ENCODE measurements at regions not wholly inside any gene's neighbourhood (a gene's known extent, or its start where the extent isn't known, plus 50 kb on each side); places are given as distances from the start of the nearest gene placed in this dataset.
"Not testable (repeated sequence)": the region's sequence is repeated elsewhere in the genome, so short reads cannot be mapped to it uniquely, and the experiment has no call there.

DNA sequence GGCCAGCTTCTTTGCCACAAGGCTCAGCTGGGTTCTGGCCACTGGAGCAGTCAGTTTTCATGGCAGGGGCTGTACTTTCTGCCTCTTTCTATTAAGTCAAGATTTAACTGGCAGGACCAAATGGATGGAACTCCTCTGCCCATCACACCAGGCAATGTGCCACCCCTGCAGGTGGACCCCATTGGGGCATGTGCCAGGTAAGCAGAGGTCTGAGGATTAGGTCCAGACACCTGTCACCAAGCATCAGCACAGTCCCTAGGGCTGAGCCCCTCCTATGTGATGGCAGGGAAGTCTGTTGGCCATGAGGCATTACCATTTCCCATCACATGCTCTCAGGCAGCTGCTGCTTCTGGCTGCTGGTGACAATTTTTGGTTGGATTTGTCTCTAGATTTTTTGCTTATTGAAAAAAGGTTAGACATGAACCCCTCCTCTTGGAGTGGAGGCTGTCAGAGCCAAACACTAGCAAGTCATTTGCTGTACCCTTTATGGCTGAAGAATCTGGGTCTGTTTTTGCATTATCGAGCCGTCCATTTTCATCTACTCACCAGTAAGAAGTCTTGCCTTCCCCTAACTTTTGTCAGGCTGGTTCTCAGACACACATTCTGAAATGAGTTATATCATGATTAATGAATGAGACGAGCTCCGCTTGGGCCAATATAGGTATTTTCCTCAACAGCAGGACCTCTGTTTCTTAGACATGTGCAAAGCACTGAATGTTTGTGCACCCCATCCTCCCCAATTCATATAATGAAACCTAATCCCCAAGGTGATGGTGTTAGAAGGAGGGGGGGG, 328.0 kb downstream of the TSN start:
- Histone ChIP-seq H3K36me3 (ENCODE audit: control insufficient read depth, insufficient read depth, low read length) (no peaks in the 10 kb centered on the region), H3K9me3 (replicated peaks; ENCODE audit: control insufficient read depth, low read depth, low read length) (no peaks in the 10 kb centered on the region), H3K4me3 (ENCODE audit: low read length) (no peak overlapping the region), H3K27me3 (ENCODE audit: control insufficient read depth, insufficient read depth, low read length) (no peaks in the 10 kb centered on the region), H3K27ac (ENCODE audit: low read length) (no peak overlapping the region), H3K4me1 (ENCODE audit: control insufficient read depth, insufficient read depth, low read length) (peaks cover 19% of the 10 kb centered on the region)
- peak; percentile 65 for DNase-seq
- no CpG with 5 or more reads among the region's 4 CpGs for WGBS (ENCODE audit: insufficient coverage)

DNA sequence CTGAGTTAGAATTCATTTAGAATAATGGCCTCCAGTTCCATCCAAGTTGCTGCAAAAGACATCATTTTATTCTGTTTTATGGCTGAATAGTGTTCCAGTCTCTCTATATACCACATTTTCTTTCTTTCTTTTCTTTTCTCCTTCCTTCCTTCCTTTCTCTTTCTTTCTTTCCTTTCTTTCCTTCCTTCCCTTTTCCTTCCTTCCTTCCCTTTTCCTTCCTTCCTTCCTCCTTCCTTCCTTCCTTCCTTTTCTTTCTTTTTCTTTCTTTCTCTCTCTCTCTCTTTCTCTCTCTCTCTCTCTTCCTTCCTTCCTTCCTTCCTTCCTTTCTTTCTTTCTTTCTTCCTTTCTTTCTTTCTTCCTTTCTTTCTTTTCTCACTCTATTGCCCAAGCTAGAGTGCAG, 330.2 kb downstream of the TSN start:
- not testable (repeated sequence) for DNase-seq; H3K27me3 ChIP-seq (ENCODE audit: control insufficient read depth, insufficient read depth, low read length); H3K36me3 ChIP-seq (ENCODE audit: control insufficient read depth, insufficient read depth, low read length); H3K4me3 ChIP-seq (ENCODE audit: low read length); H3K27ac ChIP-seq (ENCODE audit: low read length); H3K9me3 ChIP-seq (replicated peaks; ENCODE audit: control insufficient read depth, low read depth, low read length)
- H3K4me1 ChIP-seq (ENCODE audit: control insufficient read depth, insufficient read depth, low read length), result peaks cover 12% of the 10 kb centered on the region

DNA sequence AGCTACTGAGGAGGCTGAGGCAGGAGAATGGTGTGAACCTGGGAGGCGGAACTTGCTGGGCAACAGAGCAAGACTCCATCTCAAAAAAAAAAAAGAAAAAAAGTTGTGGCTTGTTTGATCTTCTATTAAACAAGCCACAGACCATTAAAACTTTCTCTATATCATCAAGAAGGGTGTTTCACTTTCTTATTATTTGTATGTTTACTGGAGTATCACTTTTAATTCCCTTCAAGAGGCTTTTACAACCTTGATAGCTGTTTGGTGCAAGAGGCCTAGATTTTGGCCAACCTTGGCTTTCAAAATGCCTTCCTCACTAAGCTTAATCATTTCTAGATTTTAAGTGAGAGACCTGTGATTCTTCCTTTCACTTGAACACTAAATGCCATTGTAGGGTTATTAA, 339.1 kb downstream of the TSN start:
- WGBS (ENCODE audit: insufficient coverage), result no CpG with 5 or more reads among the region's 1 CpG

DNA sequence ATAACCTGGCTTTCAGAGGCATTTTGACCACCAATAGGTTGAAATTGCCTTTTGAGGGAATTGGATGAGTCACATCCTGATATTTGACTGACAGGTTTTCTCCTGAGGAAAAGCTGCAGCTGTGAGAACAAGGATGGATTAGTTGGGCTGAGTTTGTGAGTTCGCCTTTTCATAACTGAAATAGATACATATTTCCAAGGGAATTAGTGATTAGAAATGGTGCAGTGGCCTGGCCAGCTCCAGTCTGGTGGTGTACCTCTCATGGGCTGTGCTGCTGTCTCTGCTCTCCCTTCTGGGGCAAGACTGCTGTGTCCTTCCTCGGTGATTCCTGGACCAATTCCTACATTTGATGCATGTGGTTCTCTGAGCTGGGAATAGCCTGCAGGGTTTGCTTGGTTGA, 341.3 kb downstream of the TSN start:
- no peak overlapping the region for H3K27ac ChIP-seq (ENCODE audit: low read length)
- H3K27me3 ChIP-seq (ENCODE audit: control insufficient read depth, insufficient read depth, low read length), result no peaks in the 10 kb centered on the region
- no peaks in the 10 kb centered on the region for H3K9me3 ChIP-seq (replicated peaks; ENCODE audit: control insufficient read depth, low read depth, low read length)
- DNase-seq, result peak; percentile 26
- no peak overlapping the region for H3K4me3 ChIP-seq (ENCODE audit: low read length)
- H3K4me1 ChIP-seq (ENCODE audit: control insufficient read depth, insufficient read depth, low read length), result peaks cover 3% of the 10 kb centered on the region
- no peaks in the 10 kb centered on the region for H3K36me3 ChIP-seq (ENCODE audit: control insufficient read depth, insufficient read depth, low read length)
- WGBS (ENCODE audit: insufficient coverage), result no CpG with 5 or more reads among the region's 2 CpGs

More for the DNA sequence above, 339.1 kb downstream of the TSN start:
- no peak for DNase-seq
- Histone ChIP-seq H3K27ac (ENCODE audit: low read length) (no peak overlapping the region), H3K27me3 (ENCODE audit: control insufficient read depth, insufficient read depth, low read length) (no peaks in the 10 kb centered on the region), H3K36me3 (ENCODE audit: control insufficient read depth, insufficient read depth, low read length) (no peaks in the 10 kb centered on the region), H3K9me3 (replicated peaks; ENCODE audit: control insufficient read depth, low read depth, low read length) (no peaks in the 10 kb centered on the region), H3K4me1 (ENCODE audit: control insufficient read depth, insufficient read depth, low read length) (peaks cover 3% of the 10 kb centered on the region), H3K4me3 (ENCODE audit: low read length) (no peak overlapping the region)

DNA sequence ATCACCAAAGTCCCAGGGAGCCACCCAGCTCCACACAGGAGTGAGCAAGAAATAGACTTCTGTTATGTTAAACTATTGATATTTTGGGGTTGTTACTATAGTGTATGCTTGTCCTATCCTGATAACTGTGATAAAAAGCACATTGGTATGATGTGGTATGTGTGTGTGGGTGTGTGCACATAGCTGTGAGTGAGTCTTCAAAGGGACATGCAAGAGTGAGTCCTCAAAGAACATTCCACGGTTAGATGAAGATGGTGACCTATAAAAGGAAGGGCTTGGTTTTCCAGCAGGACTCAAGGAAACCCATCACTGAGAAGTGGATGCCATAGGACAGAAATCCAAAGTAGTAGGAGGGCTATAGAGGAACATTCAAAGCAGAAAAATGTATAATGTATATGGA, 342.9 kb downstream of the TSN start:
- DNase-seq, result no peak
- no peaks in the 10 kb centered on the region for H3K27me3 ChIP-seq (ENCODE audit: control insufficient read depth, insufficient read depth, low read length)
- no peak overlapping the region for H3K4me3 ChIP-seq (ENCODE audit: low read length)
- no peaks in the 10 kb centered on the region for H3K9me3 ChIP-seq (replicated peaks; ENCODE audit: control insufficient read depth, low read depth, low read length)
- peaks cover 3% of the 10 kb centered on the region for H3K4me1 ChIP-seq (ENCODE audit: control insufficient read depth, insufficient read depth, low read length)
- WGBS (ENCODE audit: insufficient coverage), result 77% methylated on average over 1 of the region's 1 CpG
- no peak overlapping the region for H3K27ac ChIP-seq (ENCODE audit: low read length)
- H3K36me3 ChIP-seq (ENCODE audit: control insufficient read depth, insufficient read depth, low read length), result no peaks in the 10 kb centered on the region

DNA sequence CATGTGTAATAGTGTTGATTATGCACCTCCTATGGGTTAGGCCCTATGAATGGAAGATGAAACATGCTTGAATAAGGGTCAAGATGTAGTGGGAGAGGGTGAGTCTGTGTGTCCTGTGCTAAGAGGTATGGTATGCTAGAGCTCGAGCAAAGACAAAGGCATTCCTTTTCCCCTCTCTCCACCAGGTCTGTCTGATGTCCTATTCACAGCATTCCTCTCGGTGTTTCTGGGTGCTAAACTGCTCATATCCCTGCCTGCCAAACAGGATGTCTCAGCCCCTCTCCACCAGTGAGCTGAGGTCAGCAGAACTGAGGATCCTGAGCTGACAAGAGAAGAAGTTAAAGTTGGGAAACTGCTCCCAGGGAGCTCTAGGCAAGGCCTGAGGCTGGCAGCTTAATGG, 344.9 kb downstream of the TSN start:
- peaks cover 3% of the 10 kb centered on the region for H3K4me1 ChIP-seq (ENCODE audit: control insufficient read depth, insufficient read depth, low read length)
- H3K36me3 ChIP-seq (ENCODE audit: control insufficient read depth, insufficient read depth, low read length), result no peaks in the 10 kb centered on the region
- H3K9me3 ChIP-seq (replicated peaks; ENCODE audit: control insufficient read depth, low read depth, low read length), result no peaks in the 10 kb centered on the region
- no peak overlapping the region for H3K27ac ChIP-seq (ENCODE audit: low read length)
- no peaks in the 10 kb centered on the region for H3K27me3 ChIP-seq (ENCODE audit: control insufficient read depth, insufficient read depth, low read length)
- no CpG with 5 or more reads among the region's 2 CpGs for WGBS (ENCODE audit: insufficient coverage)
- H3K4me3 ChIP-seq (ENCODE audit: low read length), result no peak overlapping the region
- no peak for DNase-seq

DNA sequence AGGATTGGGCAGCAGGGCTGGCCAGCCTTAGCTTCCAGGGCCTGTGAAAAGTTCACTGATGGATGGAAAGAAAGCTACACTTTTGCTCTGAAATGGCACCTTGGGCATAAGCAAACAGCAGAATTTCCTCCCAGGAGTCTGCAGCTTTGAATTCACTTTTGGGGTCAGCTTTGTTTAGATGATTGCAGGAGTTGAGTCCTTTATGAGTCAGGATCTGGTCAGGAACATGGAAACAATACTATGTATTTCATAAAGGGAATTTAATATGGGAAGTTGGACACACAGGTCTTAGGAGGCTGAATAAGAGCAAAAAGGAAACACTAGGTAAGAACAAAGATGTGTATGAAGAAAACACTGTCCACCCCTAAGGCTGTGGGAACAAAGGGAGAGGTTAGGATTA, 345.3 kb downstream of the TSN start:
- H3K36me3 ChIP-seq (ENCODE audit: control insufficient read depth, insufficient read depth, low read length), result no peaks in the 10 kb centered on the region
- no peaks in the 10 kb centered on the region for H3K9me3 ChIP-seq (replicated peaks; ENCODE audit: control insufficient read depth, low read depth, low read length)
- H3K27me3 ChIP-seq (ENCODE audit: control insufficient read depth, insufficient read depth, low read length), result no peaks in the 10 kb centered on the region
- peaks cover 3% of the 10 kb centered on the region for H3K4me1 ChIP-seq (ENCODE audit: control insufficient read depth, insufficient read depth, low read length)
- DNase-seq, result no peak
- no peak overlapping the region for H3K27ac ChIP-seq (ENCODE audit: low read length)
- H3K4me3 ChIP-seq (ENCODE audit: low read length), result no peak overlapping the region

DNA sequence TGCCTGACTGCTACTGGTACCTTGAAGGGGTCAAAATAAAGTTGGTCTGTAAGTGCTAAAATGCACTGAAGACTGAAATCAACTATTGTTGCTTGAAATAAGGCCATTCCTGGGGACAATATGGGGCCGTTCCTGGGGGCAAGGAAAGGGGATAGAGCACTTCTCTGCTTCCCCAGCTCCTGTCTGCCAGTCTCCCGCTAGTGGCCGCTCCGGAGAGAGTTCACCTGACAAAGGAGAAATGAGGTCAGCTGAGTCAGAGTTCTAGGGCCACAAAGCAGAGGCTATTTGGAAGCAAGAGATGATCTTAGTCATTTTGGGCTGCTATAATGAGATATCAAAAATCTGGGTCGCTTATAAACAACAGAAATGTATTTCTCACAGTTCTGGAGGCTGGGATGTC, 345.9 kb downstream of the TSN start:
- no peak overlapping the region for H3K4me3 ChIP-seq (ENCODE audit: low read length)
- no peak overlapping the region for H3K27ac ChIP-seq (ENCODE audit: low read length)
- WGBS (ENCODE audit: insufficient coverage), result 100% methylated on average over 2 of the region's 5 CpGs
- no peaks in the 10 kb centered on the region for H3K36me3 ChIP-seq (ENCODE audit: control insufficient read depth, insufficient read depth, low read length)
- peaks cover 9% of the 10 kb centered on the region for H3K4me1 ChIP-seq (ENCODE audit: control insufficient read depth, insufficient read depth, low read length)
- no peaks in the 10 kb centered on the region for H3K9me3 ChIP-seq (replicated peaks; ENCODE audit: control insufficient read depth, low read depth, low read length)
- no peaks in the 10 kb centered on the region for H3K27me3 ChIP-seq (ENCODE audit: control insufficient read depth, insufficient read depth, low read length)
- no peak for DNase-seq

DNA sequence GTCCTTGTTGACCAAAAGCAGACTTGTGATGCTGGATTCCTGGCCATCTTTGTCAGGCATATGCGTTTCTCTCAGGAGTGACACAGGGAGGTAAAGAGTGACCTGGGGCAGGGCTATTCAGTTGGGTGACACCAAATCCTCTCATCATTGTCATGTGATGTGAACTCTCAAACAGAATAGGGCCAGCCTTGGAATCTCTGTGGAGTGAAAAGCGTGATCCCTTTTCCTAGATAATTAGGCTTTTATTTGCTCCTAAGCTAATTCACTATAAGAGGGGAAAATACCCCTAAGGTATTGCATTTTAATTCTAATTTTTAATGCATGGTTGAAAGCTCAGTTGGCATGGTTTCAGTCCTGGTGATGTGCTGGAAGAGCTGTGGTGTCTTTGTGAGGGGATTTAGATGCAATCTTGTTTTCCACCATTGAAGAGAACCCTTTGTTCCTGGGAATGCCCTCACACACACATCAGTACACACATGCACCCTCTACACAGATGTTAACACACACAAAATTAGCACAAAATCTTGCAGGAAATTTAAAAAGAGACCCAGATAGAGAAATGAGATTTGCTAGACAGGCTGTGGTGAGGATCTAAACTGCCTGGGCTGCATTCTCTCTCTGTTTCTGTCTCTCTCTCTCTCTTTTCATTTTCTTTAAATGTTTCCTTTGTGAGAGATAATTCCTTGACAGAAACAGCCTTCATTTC, 349.9 kb downstream of the TSN start:
- no peak overlapping the region for H3K27ac ChIP-seq (ENCODE audit: low read length)
- WGBS (ENCODE audit: insufficient coverage), result no CpG with 5 or more reads among the region's 2 CpGs
- no peaks in the 10 kb centered on the region for H3K9me3 ChIP-seq (replicated peaks; ENCODE audit: control insufficient read depth, low read depth, low read length)
- peaks cover 6% of the 10 kb centered on the region for H3K4me1 ChIP-seq (ENCODE audit: control insufficient read depth, insufficient read depth, low read length)
- H3K4me3 ChIP-seq (ENCODE audit: low read length), result no peak overlapping the region
- DNase-seq, result no peak
- no peaks in the 10 kb centered on the region for H3K36me3 ChIP-seq (ENCODE audit: control insufficient read depth, insufficient read depth, low read length)
- H3K27me3 ChIP-seq (ENCODE audit: control insufficient read depth, insufficient read depth, low read length), result no peaks in the 10 kb centered on the region

DNA sequence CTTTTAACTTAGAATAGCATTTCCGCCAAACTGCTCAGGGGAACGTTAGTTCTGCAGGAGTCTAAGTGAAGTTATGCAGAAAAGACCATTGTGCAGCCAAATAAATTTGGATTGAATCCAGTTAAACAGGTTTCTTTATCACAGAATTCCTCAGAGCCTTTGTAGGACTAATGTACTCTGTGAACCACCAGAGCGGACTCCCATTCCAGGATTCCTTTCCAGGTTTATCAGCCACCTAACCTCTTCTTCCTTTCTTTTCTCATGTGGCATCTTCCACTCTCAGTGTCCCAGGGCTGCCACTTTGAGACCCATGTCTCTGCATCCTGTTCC, 350.4 kb downstream of the TSN start:
- no peak overlapping the region for H3K27ac ChIP-seq (ENCODE audit: low read length)
- WGBS (ENCODE audit: insufficient coverage), result 25% methylated on average over 1 of the region's 3 CpGs
- peak; percentile 23 for DNase-seq
- no peak overlapping the region for H3K4me3 ChIP-seq (ENCODE audit: low read length)
- H3K4me1 ChIP-seq (ENCODE audit: control insufficient read depth, insufficient read depth, low read length), result peaks cover 6% of the 10 kb centered on the region
- H3K36me3 ChIP-seq (ENCODE audit: control insufficient read depth, insufficient read depth, low read length), result no peaks in the 10 kb centered on the region
- H3K9me3 ChIP-seq (replicated peaks; ENCODE audit: control insufficient read depth, low read depth, low read length), result no peaks in the 10 kb centered on the region
- no peaks in the 10 kb centered on the region for H3K27me3 ChIP-seq (ENCODE audit: control insufficient read depth, insufficient read depth, low read length)
